HFFc6 (cell line): ENCODE measurements at regions not wholly inside any gene's neighbourhood (a gene's known extent, or its start where the extent isn't known, plus 50 kb on each side); places are given as distances from the start of the nearest gene placed in this dataset.

Source experiments
- DNase-seq: peaks from one replicate; pipeline ENCODE4 v3.0.0-alpha.2; 2018
- H3K27ac Mint-ChIP-seq: 2 replicates; pipeline ENCODE4 v1.8.0; 2020; ENCODE audit warnings: mild to moderate bottlenecking, mixed read lengths
- H3K27me3 Mint-ChIP-seq: 2 replicates; pipeline ENCODE4 v1.8.0; 2021; ENCODE audit warnings: mild to moderate bottlenecking, moderate library complexity, mixed read lengths; ENCODE audit not compliant: insufficient read depth
- H3K36me3 Mint-ChIP-seq: 2 replicates; pipeline ENCODE4 v1.8.0; 2021; ENCODE audit warnings: low read depth, mixed read lengths
- H3K4me1 Mint-ChIP-seq: 2 replicates; pipeline ENCODE4 v1.8.0; 2020; ENCODE audit warnings: low read depth, mixed read lengths
- H3K4me3 Mint-ChIP-seq: 2 replicates; pipeline ENCODE4 v1.8.0; 2020; ENCODE audit warnings: mild to moderate bottlenecking, moderate library complexity, mixed read lengths
- H3K9me3 Mint-ChIP-seq: 2 replicates; pipeline ENCODE4 v1.8.0; 2020; ENCODE audit warnings: mild to moderate bottlenecking, mixed read lengths
- CTCF ChIP-seq: fragments of 200-600 bp; sonication (generic); IDR thresholded peaks from 2 replicates; pipeline ENCODE4 v1.5.0; 2021; ENCODE audit warnings: antibody characterized with exemption, mild to moderate bottlenecking

DNA sequence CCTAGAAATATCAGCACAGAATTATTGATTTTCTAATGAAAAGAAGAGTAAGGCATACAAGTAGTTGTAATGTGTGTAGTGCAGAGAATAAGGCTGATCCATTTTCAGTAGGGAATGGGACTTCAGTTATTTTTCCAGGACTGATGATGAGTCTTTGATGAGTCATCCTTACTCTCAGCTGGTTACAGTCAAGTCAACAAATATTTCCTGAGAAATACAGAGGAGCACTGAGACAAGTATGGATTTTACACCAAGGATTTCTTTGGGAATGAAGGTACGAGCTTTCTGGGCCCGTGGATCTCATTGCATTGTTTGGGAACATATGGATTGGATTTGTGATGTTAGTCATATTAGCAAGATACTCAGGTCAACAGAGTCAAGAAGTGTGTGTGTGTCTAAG, 502.7 kb downstream of the FGF9 start:
- Mint-ChIP-seq H3K36me3 (no peaks in the 10 kb centered on the region), H3K27me3 (no peaks in the 10 kb centered on the region), H3K9me3 (peaks cover 49% of the 10 kb centered on the region), H3K4me3 (no peak overlapping the region), H3K27ac (no peak overlapping the region), H3K4me1 (no peaks in the 10 kb centered on the region)
- TF ChIP-seq CTCF, result no peak
- DNase-seq, result no peak

- Mint-ChIP-seq H3K9me3 (peaks cover 46% of the 10 kb centered on the region), H3K27me3 (no peaks in the 10 kb centered on the region), H3K27ac (no peak overlapping the region), H3K36me3 (no peaks in the 10 kb centered on the region), H3K4me3 (no peak overlapping the region), H3K4me1 (no peaks in the 10 kb centered on the region)
- no peak for TF ChIP-seq CTCF
- DNase-seq, result no peak
Observed at GRCh38 chr13:22175241-22175640, 504.4 kb downstream of the FGF9 start.

GRCh38 chr13:22175815-22176214, 504.9 kb downstream of the FGF9 start:
- Mint-ChIP-seq H3K36me3 (no peaks in the 10 kb centered on the region), H3K27ac (no peak overlapping the region), H3K9me3 (peaks cover 46% of the 10 kb centered on the region), H3K4me3 (no peak overlapping the region), H3K4me1 (no peaks in the 10 kb centered on the region), H3K27me3 (no peaks in the 10 kb centered on the region)
- TF ChIP-seq CTCF, result no peak
- DNase-seq, result no peak

DNA sequence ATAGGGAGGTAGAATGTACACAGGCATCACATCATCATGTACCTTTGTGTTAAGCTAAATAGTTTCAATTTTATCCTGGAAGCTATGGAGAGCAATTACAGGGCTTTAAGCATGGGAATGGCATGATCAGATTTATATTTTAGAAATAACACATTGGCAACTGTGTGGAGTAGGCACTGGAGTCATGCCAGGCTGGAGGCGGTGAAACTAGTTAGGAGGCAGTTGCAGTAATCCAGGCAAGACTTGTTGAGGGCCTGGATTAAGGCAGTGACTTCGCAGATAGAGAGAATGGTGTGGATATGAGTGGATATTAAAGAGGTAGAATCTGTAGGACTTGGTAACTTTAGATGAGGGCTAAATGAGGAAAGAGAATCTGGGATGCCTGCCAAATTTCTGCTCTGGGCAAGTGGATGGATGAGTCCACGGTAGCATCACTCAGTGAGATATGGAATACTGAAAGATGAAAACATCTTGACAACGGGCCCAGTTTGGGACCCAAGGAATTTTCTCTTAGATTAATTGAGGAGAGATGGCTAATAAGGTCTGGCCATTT, 506.2 kb downstream of the FGF9 start:
- no peak for TF ChIP-seq CTCF
- H3K27me3 Mint-ChIP-seq, result no peaks in the 10 kb centered on the region
- H3K27ac Mint-ChIP-seq, result no peak overlapping the region
- H3K9me3 Mint-ChIP-seq, result peaks cover 42% of the 10 kb centered on the region
- H3K36me3 Mint-ChIP-seq, result no peaks in the 10 kb centered on the region
- H3K4me1 Mint-ChIP-seq, result no peaks in the 10 kb centered on the region
- no peak for DNase-seq
- no peak overlapping the region for H3K4me3 Mint-ChIP-seq

DNA sequence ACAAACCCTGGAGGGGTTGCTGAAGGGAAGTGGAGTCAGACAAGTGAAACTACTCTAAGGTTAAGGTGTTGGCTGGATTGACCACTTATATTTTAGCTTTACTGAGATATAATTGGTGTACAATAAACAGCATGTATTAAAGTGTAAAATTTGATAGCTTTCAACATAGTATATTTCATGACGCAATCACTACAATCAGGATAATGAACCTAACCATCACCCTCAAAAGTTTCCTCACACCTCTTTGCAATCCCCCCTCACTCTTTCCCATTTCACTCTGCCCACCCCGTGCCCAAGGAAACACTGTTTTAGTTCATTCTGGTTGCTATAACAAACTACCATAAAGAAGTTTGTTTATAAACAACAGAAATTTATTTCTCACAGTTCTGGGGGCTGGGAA, 508.0 kb downstream of the FGF9 start:
- DNase-seq, result no peak
- Mint-ChIP-seq H3K36me3 (no peaks in the 10 kb centered on the region), H3K27me3 (no peaks in the 10 kb centered on the region), H3K9me3 (peaks cover 47% of the 10 kb centered on the region), H3K27ac (no peak overlapping the region), H3K4me1 (no peaks in the 10 kb centered on the region), H3K4me3 (no peak overlapping the region)
- no peak for TF ChIP-seq CTCF

DNA sequence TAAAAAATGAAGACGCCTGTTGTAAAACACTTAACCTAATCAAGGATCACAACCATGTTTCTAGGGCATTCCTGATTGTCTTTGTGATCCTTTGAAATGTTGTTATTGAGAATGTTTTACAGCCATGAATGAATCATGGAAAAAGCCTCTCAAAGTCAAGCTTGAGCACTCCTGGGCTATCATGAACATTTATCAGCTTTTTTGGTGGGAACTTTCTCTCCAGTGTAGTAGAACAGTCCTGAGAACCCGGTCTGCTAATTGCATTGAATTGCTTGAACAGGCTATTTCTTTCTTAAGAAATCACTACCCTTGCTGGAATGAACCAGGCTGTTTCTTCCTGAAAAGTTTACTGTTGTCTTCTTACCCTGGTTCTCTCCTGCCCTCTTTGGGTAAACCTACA, 516.5 kb downstream of the FGF9 start:
- TF ChIP-seq CTCF, result no peak
- peaks cover 32% of the 10 kb centered on the region for H3K9me3 Mint-ChIP-seq
- no peaks in the 10 kb centered on the region for H3K4me1 Mint-ChIP-seq
- H3K27ac Mint-ChIP-seq, result no peak overlapping the region
- no peak for DNase-seq
- H3K4me3 Mint-ChIP-seq, result no peak overlapping the region
- H3K27me3 Mint-ChIP-seq, result no peaks in the 10 kb centered on the region
- no peaks in the 10 kb centered on the region for H3K36me3 Mint-ChIP-seq
